ENCODE measurements at regions not wholly inside any gene's neighbourhood (a gene's known extent, or its start where the extent isn't known, plus 50 kb on each side); places are given as distances from the start of the nearest gene placed in this dataset.
A peak's percentile ranks its signal among the peaks of the same experiment; 100 is the strongest.

DNA sequence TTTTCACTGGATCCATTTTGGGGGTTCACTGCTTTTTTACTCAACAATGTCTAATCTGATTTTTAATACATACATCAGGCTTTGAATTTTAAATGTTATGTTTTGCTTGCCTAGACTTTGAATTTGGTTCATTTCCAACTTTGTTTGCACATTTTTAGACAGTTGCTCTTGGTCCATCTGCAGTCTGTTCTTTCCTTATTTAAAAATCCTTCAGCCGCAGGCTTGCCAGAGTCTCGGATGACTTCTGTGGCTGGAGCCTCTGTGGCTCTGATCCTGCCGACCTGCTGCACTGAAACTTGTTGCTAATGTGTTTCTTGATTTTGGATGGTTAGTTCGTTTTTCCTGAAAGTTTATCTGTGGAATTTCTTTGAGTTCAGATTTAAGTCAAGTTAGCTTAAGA, 172.0 kb upstream of the ALKAL2 start:
- no peak overlapping the region for H3K9ac ChIP-seq
- H3K9me3 ChIP-seq (replicated peaks in 1 of 11), result no peaks in the 10 kb centered on the region; a peak in 2 of 22 replicates
- H3K4me1 ChIP-seq, result peaks cover 26 to 68% (median 43%) of the 10 kb centered on the region in 10 experiments
- H3K36me3 ChIP-seq, result no peaks in the 10 kb centered on the region
- H4K20me1 ChIP-seq, result no peaks in the 10 kb centered on the region
- no peak overlapping the region for H3K4me3 ChIP-seq
- H3K4me2 ChIP-seq, result peak overlapping the region in 10 of 11 experiments; percentile 66 to 87 (median 74); a peak in 16 of 22 replicates
- TF ChIP-seq Cebpa-rat (IDR thresholded peaks at IDR 0.05), result no peak
- peak overlapping the region in 1 of 11 experiments; percentile 32; a peak in 1 of 22 replicates for H3K27ac ChIP-seq
- peaks cover 0 to 23% (median 0%) of the 10 kb centered on the region in 11 experiments; a peak in 3 of 22 replicates for H3K27me3 ChIP-seq

DNA sequence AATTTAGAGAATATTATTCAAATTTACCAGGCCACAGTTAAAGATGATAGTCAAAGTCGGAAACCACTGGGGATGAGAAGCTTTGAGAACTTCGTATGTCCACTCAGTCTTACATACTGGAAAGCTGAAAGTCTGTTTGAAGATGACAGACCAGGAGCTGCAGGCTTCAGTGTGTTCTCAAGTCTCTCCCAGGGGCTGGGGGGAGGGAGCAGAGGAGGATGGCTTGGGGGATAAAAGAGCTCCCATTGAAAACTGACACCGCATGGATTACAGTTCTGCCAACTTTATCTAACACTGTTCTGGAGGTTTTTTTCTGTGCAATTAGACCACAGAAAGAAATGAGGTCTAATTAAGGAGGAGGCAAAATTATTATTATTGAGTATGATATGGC, 170.5 kb upstream of the ALKAL2 start:
- Histone ChIP-seq H3K4me2 (no peak overlapping the region), H3K36me3 (no peaks in the 10 kb centered on the region), H3K27me3 (peaks cover 0 to 23% (median 0%) of the 10 kb centered on the region in 11 experiments; a peak in 3 of 22 replicates), H3K9me3 (replicated peaks in 1 of 11) (no peaks in the 10 kb centered on the region; a peak in 2 of 22 replicates), H3K9ac (no peak overlapping the region), H3K27ac (no peak overlapping the region), H3K4me3 (no peak overlapping the region), H3K4me1 (peaks cover 17 to 67% (median 39%) of the 10 kb centered on the region in 10 experiments), H4K20me1 (no peaks in the 10 kb centered on the region)
- no peak for TF ChIP-seq Cebpa-rat (IDR thresholded peaks at IDR 0.05)

DNA sequence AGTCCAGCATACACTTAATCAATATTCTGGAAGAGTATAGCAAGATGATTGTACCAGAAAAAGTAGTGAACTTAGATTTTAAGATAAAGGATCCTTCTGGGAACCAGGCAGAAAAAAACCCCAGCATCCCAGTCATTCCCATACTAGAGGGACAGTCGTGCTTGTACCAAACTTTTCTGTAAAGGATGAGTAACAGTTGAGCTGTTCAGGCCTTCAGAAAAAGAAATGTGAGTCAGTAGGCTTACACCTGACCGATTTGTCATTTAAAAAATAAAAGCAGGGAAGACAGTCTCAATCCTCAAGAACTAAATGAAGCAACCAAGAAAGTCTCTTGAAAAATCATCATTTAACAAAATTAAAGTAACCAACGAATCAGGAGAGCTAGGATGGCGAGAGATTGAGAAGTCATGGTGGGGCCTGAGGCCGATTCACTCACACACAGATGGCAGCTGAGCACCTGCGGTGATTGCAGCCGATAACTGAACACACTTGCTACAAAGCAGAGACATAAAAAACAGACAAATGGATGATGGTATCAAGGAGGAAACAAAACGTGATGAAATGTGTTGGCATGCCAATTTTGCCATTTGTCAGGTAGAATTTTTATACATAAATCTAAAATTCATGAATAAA, 170.0 kb upstream of the ALKAL2 start:
- Histone ChIP-seq H3K4me3 (no peak overlapping the region), H3K9ac (no peak overlapping the region), H3K27me3 (peaks cover 0 to 23% (median 0%) of the 10 kb centered on the region in 11 experiments; a peak in 3 of 22 replicates), H3K4me2 (peak overlapping the region in 1 of 11 experiments; percentile 14; a peak in 2 of 22 replicates), H3K4me1 (peaks cover 17 to 69% (median 44%) of the 10 kb centered on the region in 10 experiments), H3K36me3 (no peaks in the 10 kb centered on the region), H3K27ac (no peak overlapping the region), H4K20me1 (no peaks in the 10 kb centered on the region), H3K9me3 (replicated peaks in 1 of 11) (no peaks in the 10 kb centered on the region; a peak in 2 of 22 replicates)
- no peak for TF ChIP-seq Cebpa-rat (IDR thresholded peaks at IDR 0.05)

DNA sequence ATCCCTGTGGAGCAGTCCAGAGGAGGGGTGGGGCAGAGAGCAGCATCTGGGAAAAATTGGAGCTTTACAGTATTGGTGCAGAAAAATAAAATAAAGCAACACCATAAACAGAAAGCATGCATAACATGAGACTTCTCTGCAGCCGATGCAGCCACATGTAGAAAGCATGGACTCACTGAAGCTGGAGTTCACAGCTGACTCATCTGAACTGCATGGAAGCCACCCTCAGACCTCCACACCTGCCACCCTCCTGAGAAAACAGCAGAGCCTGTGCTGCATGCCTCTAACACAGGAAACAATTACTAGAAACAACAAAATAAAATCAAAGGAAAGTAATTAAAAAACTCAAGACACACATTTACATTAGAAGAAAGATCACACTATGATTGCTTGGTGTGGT, 169.4 kb upstream of the ALKAL2 start:
- Histone ChIP-seq H3K4me1 (peaks cover 17 to 70% (median 47%) of the 10 kb centered on the region in 10 experiments), H3K4me3 (no peak overlapping the region), H3K9me3 (replicated peaks in 1 of 11) (no peaks in the 10 kb centered on the region; a peak in 2 of 22 replicates), H3K27ac (no peak overlapping the region), H3K9ac (no peak overlapping the region), H3K27me3 (peaks cover 0 to 23% (median 0%) of the 10 kb centered on the region in 11 experiments; a peak in 3 of 22 replicates), H3K36me3 (no peaks in the 10 kb centered on the region), H4K20me1 (no peaks in the 10 kb centered on the region), H3K4me2 (peak overlapping the region in 5 of 11 experiments; percentile 0 to 14 (median 8); a peak in 3 of 22 replicates)
- TF ChIP-seq Cebpa-rat (IDR thresholded peaks at IDR 0.05), result no peak

DNA sequence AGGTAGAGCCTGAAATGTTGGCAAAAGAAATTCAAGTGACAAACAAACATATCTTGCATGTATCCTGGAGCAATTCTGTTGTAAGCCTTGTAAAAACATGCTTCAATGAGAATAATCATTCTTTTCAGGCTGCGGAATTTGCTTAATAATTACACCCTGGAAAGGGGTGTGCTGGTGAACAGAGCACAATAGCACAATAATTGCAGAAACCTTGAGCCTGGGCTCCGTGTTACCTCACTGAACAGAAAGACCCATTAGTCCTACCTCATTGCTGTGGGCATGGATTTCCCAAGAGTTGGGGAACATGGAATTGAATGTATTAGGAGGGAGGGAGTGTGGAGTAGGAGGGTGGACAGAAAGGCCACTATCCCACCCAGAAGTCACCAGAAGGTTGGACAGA, 168.0 kb upstream of the ALKAL2 start:
- Histone ChIP-seq H3K9ac (no peak overlapping the region), H3K27ac (no peak overlapping the region), H4K20me1 (no peaks in the 10 kb centered on the region), H3K36me3 (no peaks in the 10 kb centered on the region), H3K4me1 (peaks cover 10 to 56% (median 34%) of the 10 kb centered on the region in 10 experiments), H3K4me2 (no peak overlapping the region), H3K27me3 (peaks cover 0 to 14% (median 0%) of the 10 kb centered on the region in 11 experiments; a peak in 3 of 22 replicates), H3K9me3 (replicated peaks in 1 of 11) (no peaks in the 10 kb centered on the region), H3K4me3 (no peak overlapping the region)
- no peak for TF ChIP-seq Cebpa-rat (IDR thresholded peaks at IDR 0.05)

DNA sequence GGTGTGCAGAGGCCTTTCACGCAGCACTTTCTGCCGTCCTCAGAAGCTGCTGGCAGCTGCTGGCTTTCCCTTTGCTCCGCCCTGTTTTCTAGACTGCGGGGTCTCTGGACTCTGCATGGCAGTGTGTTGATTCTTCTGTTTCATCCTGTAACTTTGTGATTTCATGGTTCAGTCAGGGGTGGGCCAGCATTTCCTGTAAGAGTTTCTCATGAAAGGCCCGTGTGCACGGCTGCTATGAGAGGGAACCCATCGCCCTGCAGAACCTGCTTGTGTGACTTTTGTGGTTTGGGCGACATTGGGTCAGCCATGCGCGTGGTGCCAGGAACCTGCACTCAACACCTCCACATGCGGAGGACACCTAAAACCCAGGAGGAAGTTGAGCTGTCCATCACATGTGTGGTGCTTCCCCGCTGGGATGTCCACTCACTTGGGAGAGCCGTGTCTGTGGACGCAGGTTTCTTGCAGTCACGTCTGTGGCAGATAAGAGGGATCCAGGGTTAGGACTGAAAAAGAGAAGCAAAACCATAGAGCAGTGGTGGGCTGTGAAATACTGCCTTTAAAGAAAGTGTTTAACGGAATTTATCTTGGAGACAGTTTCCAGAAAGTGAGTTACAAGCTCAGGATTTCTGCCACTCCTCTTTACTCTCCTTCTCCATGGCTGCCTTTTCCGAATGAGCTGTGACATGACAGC, 167.3 kb upstream of the ALKAL2 start:
- H3K36me3 ChIP-seq, result no peaks in the 10 kb centered on the region
- H3K4me3 ChIP-seq, result no peak overlapping the region
- peaks cover 0 to 6% (median 0%) of the 10 kb centered on the region in 11 experiments; a peak in 3 of 22 replicates for H3K27me3 ChIP-seq
- H3K4me2 ChIP-seq, result peak overlapping the region in 9 of 11 experiments; percentile 3 to 69 (median 45); a peak in 16 of 22 replicates
- no peak for TF ChIP-seq Cebpa-rat (IDR thresholded peaks at IDR 0.05)
- H3K9ac ChIP-seq, result no peak overlapping the region
- H4K20me1 ChIP-seq, result no peaks in the 10 kb centered on the region
- H3K9me3 ChIP-seq (replicated peaks in 1 of 11), result no peaks in the 10 kb centered on the region
- H3K27ac ChIP-seq, result no peak overlapping the region
- H3K4me1 ChIP-seq, result peaks cover 2 to 49% (median 27%) of the 10 kb centered on the region in 10 experiments; a peak in 19 of 20 replicates

DNA sequence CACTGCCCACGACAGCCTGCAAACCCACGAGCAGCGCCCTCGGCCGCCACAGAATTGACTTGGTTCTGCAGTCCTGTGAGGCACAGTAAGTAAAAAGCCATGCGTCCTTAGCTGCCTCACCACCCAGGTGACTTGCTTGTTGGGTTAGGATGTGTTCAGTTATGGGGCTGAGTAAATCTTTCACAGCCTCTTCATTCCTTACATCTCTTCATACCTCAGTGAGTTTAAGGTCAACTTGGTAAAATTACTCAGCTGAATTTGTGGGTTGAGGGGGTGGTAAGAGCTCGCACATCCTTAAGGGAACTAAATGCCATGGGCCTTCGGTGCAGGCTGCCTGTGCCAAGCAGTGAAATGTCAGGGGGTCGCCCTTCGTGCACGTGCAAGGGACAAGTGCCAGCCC, 165.2 kb upstream of the ALKAL2 start:
- Histone ChIP-seq H3K9ac (no peak overlapping the region), H3K4me3 (no peak overlapping the region), H3K27ac (no peak overlapping the region), H3K9me3 (replicated peaks in 1 of 11) (no peaks in the 10 kb centered on the region), H3K4me1 (peaks cover 0 to 54% (median 24%) of the 10 kb centered on the region in 10 experiments; a peak in 15 of 20 replicates), H3K4me2 (peak overlapping the region in 6 of 11 experiments; percentile 9 to 43 (median 32); a peak in 11 of 22 replicates), H3K36me3 (no peaks in the 10 kb centered on the region), H4K20me1 (no peaks in the 10 kb centered on the region), H3K27me3 (no peaks in the 10 kb centered on the region)
- no peak for TF ChIP-seq Cebpa-rat (IDR thresholded peaks at IDR 0.05)

DNA sequence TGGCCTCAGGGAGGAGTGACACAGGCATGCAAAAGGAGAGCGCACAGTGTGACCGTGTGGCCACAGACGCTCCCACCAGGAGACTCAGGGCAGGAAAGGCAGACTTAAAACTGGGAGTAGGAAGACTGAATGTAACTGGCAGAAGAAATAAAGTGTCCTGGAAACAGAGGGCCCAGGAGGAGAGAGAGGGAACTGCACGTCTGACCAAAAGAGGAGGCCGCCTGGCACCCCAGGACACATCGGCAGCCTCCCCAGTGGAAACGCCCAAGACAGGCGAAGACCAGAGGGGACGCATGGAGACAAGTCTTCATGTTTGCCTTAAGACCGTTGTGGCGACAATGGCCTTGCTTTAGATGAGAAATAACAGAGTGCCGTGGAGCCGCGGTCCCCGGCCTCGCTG, 163.6 kb upstream of the ALKAL2 start:
- Histone ChIP-seq H3K27me3 (peaks cover 0 to 12% (median 0%) of the 10 kb centered on the region in 11 experiments; a peak in 5 of 22 replicates), H3K9ac (no peak overlapping the region), H3K4me3 (no peak overlapping the region), H3K36me3 (no peaks in the 10 kb centered on the region), H4K20me1 (no peaks in the 10 kb centered on the region), H3K4me1 (peaks cover 8 to 60% (median 41%) of the 10 kb centered on the region in 10 experiments), H3K27ac (no peak overlapping the region), H3K4me2 (no peak overlapping the region), H3K9me3 (replicated peaks in 1 of 11) (no peaks in the 10 kb centered on the region)
- no peak for TF ChIP-seq Cebpa-rat (IDR thresholded peaks at IDR 0.05)
